Hepatocyte (in vitro differentiated cells): ENCODE measurements at regions not wholly inside any gene's neighbourhood (a gene's known extent, or its start where the extent isn't known, plus 50 kb on each side); places are given as distances from the start of the nearest gene placed in this dataset.

Experiments
- CTCF ChIP-seq: fragments of 200-600 bp; sonication (generic); IDR thresholded peaks from 2 replicates; pipeline ENCODE4 v1.5.1; 2016; ENCODE audit warnings: antibody characterized with exemption, mild to moderate bottlenecking; ENCODE audit not compliant: poor library complexity
- EZH2 ChIP-seq: fragments of 200-600 bp; sonication (generic); IDR thresholded peaks from 2 replicates; pipeline ENCODE4 v1.6.1; 2016; ENCODE audit warnings: antibody characterized with exemption, mild to moderate bottlenecking, borderline replicate concordance

GRCh38 chr6:115612796-115613479, 447.8 kb downstream of the FRK start:
- no peak for TF ChIP-seq CTCF
- no peak for TF ChIP-seq EZH2
